Endothelial cell of umbilical vein (primary cell): ENCODE measurements at regions not wholly inside any gene's neighbourhood (a gene's known extent, or its start where the extent isn't known, plus 50 kb on each side); places are given as distances from the start of the nearest gene placed in this dataset.

Source experiments
- BruUV-seq: library from RNA; stranded (reverse); fragments of 400-500 nt; replicated peaks from 2 replicates; lab custom pipeline; 2021; lab: Mats Ljungman, UMichigan
- CTCF ChIA-PET: fragments of 300-600, 350-600 bp; sonication (Branson Sonifier 250); formaldehyde crosslinking; loops from one replicate; lab custom pipeline; 2021; ENCODE audit warnings: antibody characterized with exemption, inconsistent platforms; lab: Charles Lee
- POLR2A ChIA-PET: fragments of 300-600, 350-600 bp; sonication (Branson Sonifier 250); formaldehyde crosslinking; loops from one replicate; lab custom pipeline; 2021; ENCODE audit warnings: antibody characterized with exemption, inconsistent platforms; lab: Charles Lee
- DNase-seq: peaks from one replicate; pipeline ENCODE4 v3.0.0-alpha.2; 2011; ENCODE audit warnings: low read depth, low spot score
- FAIRE-seq: peaks from 2 replicates; lab custom pipeline; 2011; peaks lifted over from hg19 to GRCh38; lab: Jason Lieb, UNC
- H2AFZ ChIP-seq: 2 replicates; pipeline ENCODE4 v1.6.0; 2012; ENCODE audit warnings: low read depth, low read length, control low read depth, inconsistent platforms
- H3K27ac ChIP-seq: 2 replicates; pipeline ENCODE4 v1.5.1; 2011; ENCODE audit warnings: low read depth, mild to moderate bottlenecking, control low read depth, low read length, moderate library complexity; ENCODE audit not compliant: insufficient read depth
- H3K27me3 ChIP-seq, 2 experiments: 2 replicates each; pipeline versions ENCODE4 v1.6.0 to v1.6.1; 2011; ENCODE audit warnings: low read length in 2 of 2, mixed read lengths in 1 of 2; ENCODE audit not compliant: control insufficient read depth in 2 of 2, insufficient read depth in 2 of 2
- H3K36me3 ChIP-seq, 2 experiments: 2 replicates in 1 of 2; 3 replicates in 1 of 2; pipeline ENCODE4 v1.5.1; 2011; ENCODE audit warnings: low read length in 2 of 2, mild to moderate bottlenecking in 1 of 2, moderate library complexity in 1 of 2; ENCODE audit not compliant: control insufficient read depth in 2 of 2, insufficient read depth in 2 of 2; ENCODE audit errors: extremely low read depth in 1 of 2
- H3K4me1 ChIP-seq: 3 replicates; pipeline ENCODE4 v1.5.1; 2011; ENCODE audit warnings: mild to moderate bottlenecking, low read length; ENCODE audit not compliant: control insufficient read depth, insufficient read depth; ENCODE audit errors: extremely low read depth
- H3K4me2 ChIP-seq: 2 replicates; pipeline ENCODE4 v1.6.1; 2011; ENCODE audit warnings: low read length, control low read depth, mixed read lengths; ENCODE audit not compliant: insufficient read depth
- H3K4me3 ChIP-seq, 3 experiments: fragments of 200-600 bp in 1 of 3; sonication (generic), shearing (Covaris generic) in 1 of 3; replicated peaks in 1 of 3; 2 replicates each; pipeline ENCODE4 v1.5.1; 2011 to 2016; ENCODE audit warnings: control low read depth in 3 of 3, low read length in 3 of 3, mild to moderate bottlenecking in 2 of 3, inconsistent platforms in 1 of 3, low read depth in 1 of 3, moderate library complexity in 1 of 3; ENCODE audit not compliant: insufficient read depth in 1 of 3
- H3K79me2 ChIP-seq: 2 replicates; pipeline ENCODE4 v1.6.0; 2012; ENCODE audit warnings: low read length, inconsistent platforms; ENCODE audit not compliant: control insufficient read depth, insufficient read depth
- H3K9ac ChIP-seq: replicated peaks from 2 replicates; pipeline ENCODE3; 2011; ENCODE audit warnings: low read length, control low read depth; ENCODE audit not compliant: insufficient read depth; ENCODE audit errors: extremely low read depth
- H3K9me1 ChIP-seq: replicated peaks from 3 replicates; pipeline ENCODE4 v1.6.0; 2011; ENCODE audit warnings: mild to moderate bottlenecking, low read length; ENCODE audit not compliant: control insufficient read depth, insufficient read depth; ENCODE audit errors: extremely low read depth
- H3K9me3 ChIP-seq: replicated peaks from 2 replicates; pipeline ENCODE4 v1.5.1; 2012; ENCODE audit warnings: low read length, inconsistent platforms; ENCODE audit not compliant: control insufficient read depth, insufficient read depth
- H4K20me1 ChIP-seq: replicated peaks from 2 replicates; pipeline ENCODE3; 2011; ENCODE audit warnings: mild to moderate bottlenecking, low read length; ENCODE audit not compliant: control insufficient read depth, insufficient read depth; ENCODE audit errors: extremely low read depth
- EZH2 ChIP-seq: IDR thresholded peaks from 2 replicates; pipeline ENCODE4 v1.6.1; 2012; ENCODE audit warnings: borderline replicate concordance, low read depth, mild to moderate bottlenecking, moderate library complexity, low read length, inconsistent platforms; ENCODE audit not compliant: severe bottlenecking
- FOS ChIP-seq: IDR thresholded peaks from 2 replicates; pipeline ENCODE4 v1.6.1; 2011; ENCODE audit warnings: mild to moderate bottlenecking, low read length, moderate library complexity, borderline replicate concordance; ENCODE audit not compliant: insufficient read depth
- GATA2 ChIP-seq: IDR thresholded peaks from 2 replicates; pipeline ENCODE4 v1.7.0; 2011; ENCODE audit warnings: low read depth, mild to moderate bottlenecking, moderate library complexity, mixed read lengths, low read length; ENCODE audit not compliant: insufficient read length, insufficient read depth
- JUN ChIP-seq: IDR thresholded peaks from 2 replicates; pipeline ENCODE4 v1.6.1; 2011; ENCODE audit warnings: borderline replicate concordance, low read depth; ENCODE audit not compliant: insufficient read length, insufficient read depth
- MAX ChIP-seq: IDR thresholded peaks from 2 replicates; pipeline ENCODE4 v1.6.1; 2011; ENCODE audit not compliant: insufficient read depth, insufficient read length
- MYC ChIP-seq: IDR thresholded peaks from one replicate; pipeline ENCODE4 v1.6.1; 2011; ENCODE audit warnings: mild to moderate bottlenecking, low read depth, low read length
- POLR2A ChIP-seq: IDR thresholded peaks from 2 replicates; pipeline ENCODE4 v1.6.1; 2012; ENCODE audit warnings: low read depth, mild to moderate bottlenecking, control low read depth, low read length
- POLR2AphosphoS5 ChIP-seq: IDR thresholded peaks from 2 replicates; pipeline ENCODE4 v1.6.1; 2012; ENCODE audit warnings: low read depth, mild to moderate bottlenecking, control low read depth, low read length, moderate library complexity; ENCODE audit not compliant: insufficient read depth
- dilution Hi-C: fragments of 300-500 bp; cut with MboI; formaldehyde crosslinking; loops from one replicate; pipeline ENCODE4 v1.15.0; 2019; ENCODE audit warnings: low sequenced_read_pairs; ENCODE audit not compliant: extremely low pct_ligation_motif_present
- intact Hi-C: fragments of 100-400 bp; cut with micrococcal nuclease; formaldehyde crosslinking; loops from one replicate; pipeline ENCODE4 v1.10.0; 2022
- TF ChIP-seq, protein P1 (sequence below), 2 donors: IDR thresholded peaks; 1 replicate in 1 of 2; 2 replicates in 1 of 2; pipeline ENCODE4 v1.5.1; 2011; ENCODE audit warnings: low read length in 2 of 2, mild to moderate bottlenecking in 2 of 2, moderate library complexity in 2 of 2, control low read depth in 1 of 2, inconsistent platforms in 1 of 2, low read depth in 1 of 2; ENCODE audit not compliant: insufficient read depth in 1 of 2; ENCODE audit errors: extremely low read depth in 1 of 2

DNA sequence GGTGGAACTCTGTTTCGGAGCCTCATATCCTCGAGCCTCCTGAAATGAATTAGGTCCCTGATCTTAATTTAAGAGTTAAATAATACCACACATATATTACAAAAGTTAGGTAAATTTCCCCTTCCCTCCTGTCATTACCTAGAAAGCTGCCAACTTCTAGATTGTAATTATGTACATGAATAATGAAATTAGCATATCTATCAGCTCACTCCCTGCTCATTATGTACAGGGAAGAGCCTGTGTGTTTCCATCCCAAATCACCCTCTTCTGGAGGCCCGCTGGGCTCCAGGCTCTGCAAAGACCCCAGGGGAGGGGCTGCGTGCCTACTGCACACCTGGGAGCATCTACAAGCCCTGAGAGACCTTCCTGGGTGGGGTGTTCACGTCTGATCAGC lies 384.1 kb downstream of the MN1 start:
- Histone ChIP-seq H3K4me2 (no peak overlapping the region), H4K20me1 (no peaks in the 10 kb centered on the region), H3K27ac (no peak overlapping the region), H3K36me3 (no peaks in the 10 kb centered on the region), H2AFZ (no peak overlapping the region), H3K4me1 (peaks cover 43% of the 10 kb centered on the region), H3K9me1 (no peaks in the 10 kb centered on the region), H3K27me3 (peaks cover 4 to 10% of the 10 kb centered on the region in 2 experiments), H3K9ac (no peak overlapping the region), H3K4me3 (no peak overlapping the region), H3K9me3 (no peaks in the 10 kb centered on the region), H3K79me2 (no peaks in the 10 kb centered on the region)
- FAIRE-seq (no peak), DNase-seq (no peak)
- dilution Hi-C loops, result no loop called here
- intact Hi-C loops, result no loop called here
- no TSS peak for BruUV-seq
- ChIA-PET CTCF (interaction anchor here (0.7 to 1.7 kb wide), 10 partner anchors 9 to 199 kb away, joined by 3 to 8 read pairs (median 3); no protein-coding TSS in a partner anchor), POLR2A (interaction anchor here (1.4 kb wide), 1 partner anchor 95 kb away, joined by 3 read pairs; no protein-coding TSS in a partner anchor)
- TF ChIP-seq MAX (no peak), FOS (no peak), MYC (no peak), POLR2A (no peak), POLR2AphosphoS5 (no peak), JUN (no peak), EZH2 (no peak), GATA2 (no peak)
- TF ChIP-seq, protein P1, sequence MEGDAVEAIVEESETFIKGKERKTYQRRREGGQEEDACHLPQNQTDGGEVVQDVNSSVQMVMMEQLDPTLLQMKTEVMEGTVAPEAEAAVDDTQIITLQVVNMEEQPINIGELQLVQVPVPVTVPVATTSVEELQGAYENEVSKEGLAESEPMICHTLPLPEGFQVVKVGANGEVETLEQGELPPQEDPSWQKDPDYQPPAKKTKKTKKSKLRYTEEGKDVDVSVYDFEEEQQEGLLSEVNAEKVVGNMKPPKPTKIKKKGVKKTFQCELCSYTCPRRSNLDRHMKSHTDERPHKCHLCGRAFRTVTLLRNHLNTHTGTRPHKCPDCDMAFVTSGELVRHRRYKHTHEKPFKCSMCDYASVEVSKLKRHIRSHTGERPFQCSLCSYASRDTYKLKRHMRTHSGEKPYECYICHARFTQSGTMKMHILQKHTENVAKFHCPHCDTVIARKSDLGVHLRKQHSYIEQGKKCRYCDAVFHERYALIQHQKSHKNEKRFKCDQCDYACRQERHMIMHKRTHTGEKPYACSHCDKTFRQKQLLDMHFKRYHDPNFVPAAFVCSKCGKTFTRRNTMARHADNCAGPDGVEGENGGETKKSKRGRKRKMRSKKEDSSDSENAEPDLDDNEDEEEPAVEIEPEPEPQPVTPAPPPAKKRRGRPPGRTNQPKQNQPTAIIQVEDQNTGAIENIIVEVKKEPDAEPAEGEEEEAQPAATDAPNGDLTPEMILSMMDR (IDR thresholded peaks at IDR 0.05; ENCODE audit: extremely low read depth in 1 of 2, insufficient read depth in 1 of 2, low read depth in 1 of 2, low read length in 2 of 2), result no peak
